Smooth muscle cell (in vitro differentiated cells): ENCODE measurements at regions not wholly inside any gene's neighbourhood (a gene's known extent, or its start where the extent isn't known, plus 50 kb on each side); places are given as distances from the start of the nearest gene placed in this dataset.

Experiments used
- DNase-seq: peaks from one replicate; lab custom pipeline; 2025; ENCODE audit not compliant: unreplicated experiment; lab: John Stamatoyannopoulos, UW
- H2AFZ ChIP-seq: fragments of 200-600 bp; sonication (generic); 2 replicates; pipeline ENCODE4 v1.6.0; 2016; ENCODE audit warnings: antibody characterized with exemption, low read depth, mild to moderate bottlenecking
- H3F3A ChIP-seq: fragments of 200-600 bp; sonication (generic); 2 replicates; pipeline ENCODE4 v1.6.0; 2017; ENCODE audit warnings: antibody characterized with exemption, low read depth
- H3K27ac ChIP-seq: fragments of 200-600 bp; sonication (generic); 2 replicates; pipeline ENCODE4 v1.5.1; 2016; ENCODE audit warnings: low read depth, mild to moderate bottlenecking
- H3K27me3 ChIP-seq: fragments of 200-600 bp; sonication (generic); 2 replicates; pipeline ENCODE4 v1.6.1; 2016; ENCODE audit warnings: low read depth, mild to moderate bottlenecking
- H3K36me3 ChIP-seq: fragments of 200-600 bp; sonication (generic); 2 replicates; pipeline ENCODE4 v1.5.1; 2016; ENCODE audit warnings: low read depth
- H3K4me1 ChIP-seq: fragments of 200-600 bp; sonication (generic); 2 replicates; pipeline ENCODE4 v1.5.1; 2016; ENCODE audit warnings: low read depth
- H3K4me2 ChIP-seq: fragments of 200-600 bp; sonication (generic); 2 replicates; pipeline ENCODE4 v1.6.0; 2016; ENCODE audit warnings: mild to moderate bottlenecking
- H3K4me3 ChIP-seq: fragments of 200-600 bp; sonication (generic); 2 replicates; pipeline ENCODE4 v1.5.1; 2016; ENCODE audit warnings: mild to moderate bottlenecking
- H3K79me2 ChIP-seq: fragments of 200-600 bp; sonication (generic); 2 replicates; pipeline ENCODE4 v1.6.0; 2016; ENCODE audit warnings: low read depth, mild to moderate bottlenecking
- H3K9ac ChIP-seq: fragments of 200-600 bp; sonication (generic); 2 replicates; pipeline ENCODE4 v1.6.0; 2016; ENCODE audit warnings: low read depth
- H3K9me3 ChIP-seq: fragments of 200-600 bp; sonication (generic); replicated peaks from 2 replicates; pipeline ENCODE4 v1.5.1; 2016; ENCODE audit warnings: low read depth
- H4K20me1 ChIP-seq: fragments of 200-600 bp; sonication (generic); 2 replicates; pipeline ENCODE4 v1.6.0; 2016; ENCODE audit warnings: low read depth
- WGBS: methylation state at CpG from one replicate; pipeline ENCODE4 v1.1.7; 2016; ENCODE audit warnings: low lambda C conversion rate; 5-methylcytosine and 5-hydroxymethylcytosine counted together
- TF ChIP-seq, protein P1 (sequence below): fragments of 200-600 bp; sonication (generic); IDR thresholded peaks from 2 replicates; pipeline ENCODE4 v1.5.1; 2017; ENCODE audit warnings: borderline replicate concordance, mild to moderate bottlenecking, antibody characterized with exemption; ENCODE audit not compliant: insufficient read depth, poor library complexity, severe bottlenecking

DNA sequence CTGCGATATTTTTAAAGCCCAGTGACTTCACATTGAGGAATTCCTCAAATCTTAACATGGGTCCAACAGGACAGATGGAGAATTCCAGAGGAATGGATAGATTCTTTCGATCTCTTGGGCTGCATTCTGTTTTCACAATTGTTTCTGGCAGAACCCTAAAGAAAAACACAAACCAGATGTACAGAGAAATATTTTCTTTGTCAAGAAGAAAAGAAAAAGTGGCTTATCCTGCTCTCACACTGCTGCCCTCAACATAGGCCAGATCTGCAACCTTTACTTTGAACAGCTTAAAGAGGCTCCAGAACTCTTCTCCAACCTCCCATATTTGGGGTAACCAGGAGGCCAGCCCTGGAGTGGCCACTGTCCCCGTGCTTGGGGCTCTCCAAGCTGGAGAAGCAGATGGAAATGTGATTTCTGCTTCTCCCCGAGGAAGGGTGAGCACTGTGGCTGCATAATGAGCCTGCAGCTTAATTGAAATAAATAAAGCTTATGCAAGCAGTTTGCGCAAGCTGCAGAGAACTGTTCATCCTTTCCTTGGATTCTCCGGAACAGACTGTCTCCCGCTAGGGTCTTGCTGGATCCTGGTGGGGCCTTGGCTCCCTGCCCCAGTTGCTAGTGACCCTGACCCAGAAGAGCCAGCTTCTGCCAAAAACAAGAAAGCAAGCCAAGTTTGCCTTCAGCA lies 453.2 kb upstream of the PROK2 start:
- Histone ChIP-seq H3F3A (no peaks in the 10 kb centered on the region), H4K20me1 (no peaks in the 10 kb centered on the region), H3K79me2 (no peaks in the 10 kb centered on the region), H2AFZ (no peak overlapping the region), H3K27me3 (no peaks in the 10 kb centered on the region), H3K27ac (no peak overlapping the region), H3K36me3 (no peaks in the 10 kb centered on the region), H3K9ac (no peak overlapping the region), H3K4me1 (peaks cover 6% of the 10 kb centered on the region), H3K9me3 (no peaks in the 10 kb centered on the region), H3K4me2 (no peak overlapping the region), H3K4me3 (no peak overlapping the region)
- DNase-seq, result no peak
- TF ChIP-seq, protein P1, sequence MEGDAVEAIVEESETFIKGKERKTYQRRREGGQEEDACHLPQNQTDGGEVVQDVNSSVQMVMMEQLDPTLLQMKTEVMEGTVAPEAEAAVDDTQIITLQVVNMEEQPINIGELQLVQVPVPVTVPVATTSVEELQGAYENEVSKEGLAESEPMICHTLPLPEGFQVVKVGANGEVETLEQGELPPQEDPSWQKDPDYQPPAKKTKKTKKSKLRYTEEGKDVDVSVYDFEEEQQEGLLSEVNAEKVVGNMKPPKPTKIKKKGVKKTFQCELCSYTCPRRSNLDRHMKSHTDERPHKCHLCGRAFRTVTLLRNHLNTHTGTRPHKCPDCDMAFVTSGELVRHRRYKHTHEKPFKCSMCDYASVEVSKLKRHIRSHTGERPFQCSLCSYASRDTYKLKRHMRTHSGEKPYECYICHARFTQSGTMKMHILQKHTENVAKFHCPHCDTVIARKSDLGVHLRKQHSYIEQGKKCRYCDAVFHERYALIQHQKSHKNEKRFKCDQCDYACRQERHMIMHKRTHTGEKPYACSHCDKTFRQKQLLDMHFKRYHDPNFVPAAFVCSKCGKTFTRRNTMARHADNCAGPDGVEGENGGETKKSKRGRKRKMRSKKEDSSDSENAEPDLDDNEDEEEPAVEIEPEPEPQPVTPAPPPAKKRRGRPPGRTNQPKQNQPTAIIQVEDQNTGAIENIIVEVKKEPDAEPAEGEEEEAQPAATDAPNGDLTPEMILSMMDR, result no peak
- WGBS, result 66% methylated on average over 7 of the region's 7 CpGs

DNA sequence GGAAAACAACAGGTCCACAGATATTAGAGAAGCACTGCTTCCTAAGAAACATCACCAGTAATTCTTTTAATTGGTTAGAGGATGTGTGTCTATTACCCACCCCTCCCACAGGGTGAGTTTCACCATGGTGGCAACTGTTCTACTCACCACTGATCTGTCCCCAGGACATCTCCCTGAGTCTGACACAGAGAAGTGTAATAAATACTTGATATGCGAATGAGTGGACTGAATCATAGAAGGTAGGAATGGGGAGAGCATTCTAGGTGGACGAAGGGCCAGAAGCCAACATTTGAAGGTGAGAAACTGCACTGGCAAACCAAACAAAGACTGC lies 452.7 kb upstream of the PROK2 start:
- Histone ChIP-seq H3K9ac (no peak overlapping the region), H4K20me1 (no peaks in the 10 kb centered on the region), H2AFZ (no peak overlapping the region), H3F3A (no peaks in the 10 kb centered on the region), H3K4me2 (no peak overlapping the region), H3K4me1 (peaks cover 3% of the 10 kb centered on the region), H3K36me3 (no peaks in the 10 kb centered on the region), H3K27me3 (no peaks in the 10 kb centered on the region), H3K4me3 (no peak overlapping the region), H3K27ac (no peak overlapping the region), H3K9me3 (no peaks in the 10 kb centered on the region), H3K79me2 (no peaks in the 10 kb centered on the region)
- WGBS, result 96% methylated on average over 2 of the region's 2 CpGs
- TF ChIP-seq, protein P1, result no peak
- DNase-seq, result no peak

DNA sequence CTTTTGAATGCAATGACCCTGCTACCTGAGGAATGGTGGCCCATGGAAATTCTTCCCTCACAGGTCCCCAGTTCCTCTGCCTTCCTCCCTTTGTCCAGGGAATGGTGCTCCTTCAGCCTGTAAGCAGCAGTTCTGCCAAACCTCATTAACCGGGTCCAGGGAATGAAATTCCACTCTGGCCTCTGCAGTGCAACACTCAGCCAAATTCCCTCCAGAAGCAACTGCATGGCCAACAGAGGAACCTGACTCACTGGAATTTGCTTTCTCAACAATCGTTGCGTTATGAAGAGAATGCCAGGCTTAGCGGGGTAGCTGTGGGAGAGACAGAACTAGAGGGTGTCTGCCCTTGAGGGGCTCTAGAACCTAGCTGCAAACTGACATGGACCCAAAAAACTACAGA lies 449.4 kb upstream of the PROK2 start:
- H3K4me2 ChIP-seq, result no peak overlapping the region
- no peak for DNase-seq

More for the DNA sequence above, 449.4 kb upstream of the PROK2 start:
- Histone ChIP-seq H3K27ac (no peak overlapping the region), H2AFZ (no peak overlapping the region), H3K4me3 (no peak overlapping the region), H4K20me1 (no peaks in the 10 kb centered on the region), H3K79me2 (no peaks in the 10 kb centered on the region), H3K4me1 (no peaks in the 10 kb centered on the region), H3K9me3 (no peaks in the 10 kb centered on the region), H3F3A (no peaks in the 10 kb centered on the region), H3K36me3 (no peaks in the 10 kb centered on the region), H3K27me3 (no peaks in the 10 kb centered on the region), H3K9ac (no peak overlapping the region)
- TF ChIP-seq, protein P1, result no peak
- 69% methylated on average over 4 of the region's 4 CpGs for WGBS
